ENCODE measurements at regions not wholly inside any gene's neighbourhood (a gene's known extent, or its start where the extent isn't known, plus 50 kb on each side); places are given as distances from the start of the nearest gene placed in this dataset.
"Not testable (repeated sequence)": the region's sequence is repeated elsewhere in the genome, so short reads cannot be mapped to it uniquely, and the experiment has no call there.

- ATAC-seq: no peak
- TF ChIP-seq ISL1 (CRISPR knock-in tag; IDR thresholded peaks at IDR 0.05): no peak
- no peak for TF ChIP-seq POU6F1 (CRISPR knock-in tag; IDR thresholded peaks at IDR 0.05; ENCODE audit: borderline replicate concordance, low read depth)
- no peak for TF ChIP-seq CREB5 (CRISPR knock-in tag; IDR thresholded peaks at IDR 0.05; ENCODE audit: low read depth)
- no peak for TF ChIP-seq ZNF70 (CRISPR knock-in tag; IDR thresholded peaks at IDR 0.05)
- no peak for TF ChIP-seq OSR1 (CRISPR knock-in tag; IDR thresholded peaks at IDR 0.05)
- no peak for TF ChIP-seq ZFP30 (CRISPR knock-in tag; IDR thresholded peaks at IDR 0.05)
- TF ChIP-seq ZNF8 (CRISPR knock-in tag; IDR thresholded peaks at IDR 0.05): no peak
- TF ChIP-seq TCF4 (CRISPR knock-in tag; IDR thresholded peaks at IDR 0.05; ENCODE audit: borderline replicate concordance): no peak
- no peak for TF ChIP-seq GLIS3 (CRISPR knock-in tag; IDR thresholded peaks at IDR 0.05)
- TF ChIP-seq ARNTL (CRISPR knock-in tag; IDR thresholded peaks at IDR 0.05; ENCODE audit: borderline replicate concordance, low read depth): no peak
- no peak for TF ChIP-seq SNAI2 (CRISPR knock-in tag; IDR thresholded peaks at IDR 0.05)
- TF ChIP-seq TOX (CRISPR knock-in tag; IDR thresholded peaks at IDR 0.05; ENCODE audit: borderline replicate concordance): no peak
- TF ChIP-seq TSHZ2 (CRISPR knock-in tag; IDR thresholded peaks at IDR 0.05): no peak
- no peak for TF ChIP-seq BACH2 (CRISPR knock-in tag; IDR thresholded peaks at IDR 0.05; ENCODE audit: borderline replicate concordance)
- no peak for TF ChIP-seq ZC3H10 (CRISPR knock-in tag; IDR thresholded peaks at IDR 0.05)
- TF ChIP-seq ESRRG (CRISPR knock-in tag; IDR thresholded peaks at IDR 0.05): no peak
- no peak for TF ChIP-seq PATZ1 (CRISPR knock-in tag; IDR thresholded peaks at IDR 0.05; ENCODE audit: borderline replicate concordance)
- TF ChIP-seq RARB (CRISPR knock-in tag; IDR thresholded peaks at IDR 0.05): no peak
- TF ChIP-seq CSRNP3 (CRISPR knock-in tag; IDR thresholded peaks at IDR 0.05): no peak
These were observed 184.7 kb downstream of the TMEM121 start for GRCh38 chr14:105711044-105711620.

- TF ChIP-seq ZFP30 (CRISPR knock-in tag; IDR thresholded peaks at IDR 0.05): no peak
- TF ChIP-seq POU6F1 (CRISPR knock-in tag; IDR thresholded peaks at IDR 0.05; ENCODE audit: borderline replicate concordance, low read depth): no peak
- TF ChIP-seq RARB (CRISPR knock-in tag; IDR thresholded peaks at IDR 0.05): no peak
- TF ChIP-seq ZNF70 (CRISPR knock-in tag; IDR thresholded peaks at IDR 0.05): no peak
- TF ChIP-seq ZFP3 (CRISPR knock-in tag; IDR thresholded peaks at IDR 0.05): no peak
- TF ChIP-seq ZC3H10 (CRISPR knock-in tag; IDR thresholded peaks at IDR 0.05): no peak
- no peak for TF ChIP-seq ISL1 (CRISPR knock-in tag; IDR thresholded peaks at IDR 0.05)
- TF ChIP-seq BACH2 (CRISPR knock-in tag; IDR thresholded peaks at IDR 0.05; ENCODE audit: borderline replicate concordance): no peak
- no peak for TF ChIP-seq TOX (CRISPR knock-in tag; IDR thresholded peaks at IDR 0.05; ENCODE audit: borderline replicate concordance)
- no peak for TF ChIP-seq ZNF565 (CRISPR knock-in tag; conservative IDR thresholded peaks at IDR 0.05; ENCODE audit: low read depth)
- TF ChIP-seq OSR1 (CRISPR knock-in tag; IDR thresholded peaks at IDR 0.05): no peak
- no peak for TF ChIP-seq CREB5 (CRISPR knock-in tag; IDR thresholded peaks at IDR 0.05; ENCODE audit: low read depth)
- no peak for TF ChIP-seq SNAI2 (CRISPR knock-in tag; IDR thresholded peaks at IDR 0.05)
- no peak for TF ChIP-seq ARNTL (CRISPR knock-in tag; IDR thresholded peaks at IDR 0.05; ENCODE audit: borderline replicate concordance, low read depth)
- no peak for TF ChIP-seq CSDC2 (CRISPR knock-in tag; IDR thresholded peaks at IDR 0.05)
- TF ChIP-seq PPARA (CRISPR knock-in tag; IDR thresholded peaks at IDR 0.05; ENCODE audit: borderline replicate concordance): no peak
- no peak for TF ChIP-seq TCF4 (CRISPR knock-in tag; IDR thresholded peaks at IDR 0.05; ENCODE audit: borderline replicate concordance)
- no peak for TF ChIP-seq ZNF8 (CRISPR knock-in tag; IDR thresholded peaks at IDR 0.05)
- ATAC-seq: no peak; the same call in 2 of the 3 replicates
These were observed 185.6 kb downstream of the TMEM121 start for GRCh38 chr14:105711841-105712460.

GRCh38 chr14:105712670-105713069 is 186.3 kb downstream of the TMEM121 start:
- ATAC-seq: not testable (repeated sequence)

- not testable (repeated sequence) for ATAC-seq
These were observed 186.8 kb downstream of the TMEM121 start for GRCh38 chr14:105713160-105713559.
